ENCODE measurements at regions not wholly inside any gene's neighbourhood (a gene's known extent, or its start where the extent isn't known, plus 50 kb on each side); places are given as distances from the start of the nearest gene placed in this dataset.

DNA sequence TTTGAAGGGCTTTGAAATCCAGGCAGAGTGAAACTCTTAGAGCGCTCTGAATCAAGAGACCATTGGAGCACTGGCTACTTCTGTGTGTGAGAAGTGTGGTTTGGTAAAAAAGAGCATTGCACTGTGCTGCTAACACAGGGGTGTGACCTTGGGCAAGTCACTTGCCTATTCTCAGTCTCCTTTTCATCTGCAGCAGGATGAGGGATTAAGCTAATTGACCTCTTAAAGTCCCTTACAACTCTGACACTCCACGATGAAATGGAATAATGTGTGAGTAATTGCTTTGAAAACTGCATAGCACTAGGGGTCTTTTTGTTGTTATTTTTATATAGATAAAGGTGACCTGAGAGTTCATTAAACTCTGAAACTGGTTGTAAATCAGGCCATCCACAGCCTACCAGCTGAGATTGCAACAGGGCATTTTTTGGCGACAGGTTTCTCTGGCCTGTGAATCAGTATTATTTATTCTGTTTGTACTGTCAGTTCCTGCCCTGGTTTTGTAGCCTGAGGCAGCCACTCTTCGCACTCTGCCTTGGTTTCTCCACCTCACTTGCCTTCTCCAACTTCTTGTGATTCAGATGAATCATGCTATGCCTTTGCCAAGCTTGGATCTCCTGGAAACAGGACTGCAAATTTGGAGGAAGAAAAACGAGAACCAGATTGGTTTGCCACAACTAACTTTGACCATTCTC lies 159.9 kb upstream of the PARP11 start:
- ChIA-PET POLR2A (interaction anchor here (0.7 kb wide), 1 partner anchor 33 kb away, joined by 10 read pairs; no protein-coding TSS in a partner anchor), CTCF (interaction anchor here (1.2 to 9.2 kb wide), 2 partner anchors 149 to 733 kb away, joined by 3 to 156 read pairs; no protein-coding TSS in a partner anchor)
- Histone ChIP-seq H3K27me3 (ENCODE audit: control insufficient read depth, insufficient read depth, low read length) (peaks cover 10% of the 10 kb centered on the region), H3K9me3 (ENCODE audit: control insufficient read depth, insufficient read depth, low read length) (peaks cover 16% of the 10 kb centered on the region), H3K4me3 (ENCODE audit: low read depth, low read length) (no peak overlapping the region), H3K27ac (ENCODE audit: low read depth, low read length) (peak overlapping the region; percentile 11)
- no peak for DNase-seq (ENCODE audit: low read depth, low spot score)
- TF ChIP-seq, protein P1, sequence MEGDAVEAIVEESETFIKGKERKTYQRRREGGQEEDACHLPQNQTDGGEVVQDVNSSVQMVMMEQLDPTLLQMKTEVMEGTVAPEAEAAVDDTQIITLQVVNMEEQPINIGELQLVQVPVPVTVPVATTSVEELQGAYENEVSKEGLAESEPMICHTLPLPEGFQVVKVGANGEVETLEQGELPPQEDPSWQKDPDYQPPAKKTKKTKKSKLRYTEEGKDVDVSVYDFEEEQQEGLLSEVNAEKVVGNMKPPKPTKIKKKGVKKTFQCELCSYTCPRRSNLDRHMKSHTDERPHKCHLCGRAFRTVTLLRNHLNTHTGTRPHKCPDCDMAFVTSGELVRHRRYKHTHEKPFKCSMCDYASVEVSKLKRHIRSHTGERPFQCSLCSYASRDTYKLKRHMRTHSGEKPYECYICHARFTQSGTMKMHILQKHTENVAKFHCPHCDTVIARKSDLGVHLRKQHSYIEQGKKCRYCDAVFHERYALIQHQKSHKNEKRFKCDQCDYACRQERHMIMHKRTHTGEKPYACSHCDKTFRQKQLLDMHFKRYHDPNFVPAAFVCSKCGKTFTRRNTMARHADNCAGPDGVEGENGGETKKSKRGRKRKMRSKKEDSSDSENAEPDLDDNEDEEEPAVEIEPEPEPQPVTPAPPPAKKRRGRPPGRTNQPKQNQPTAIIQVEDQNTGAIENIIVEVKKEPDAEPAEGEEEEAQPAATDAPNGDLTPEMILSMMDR (IDR thresholded peaks at IDR 0.05; ENCODE audit: low read depth, low read length): no peak

DNA sequence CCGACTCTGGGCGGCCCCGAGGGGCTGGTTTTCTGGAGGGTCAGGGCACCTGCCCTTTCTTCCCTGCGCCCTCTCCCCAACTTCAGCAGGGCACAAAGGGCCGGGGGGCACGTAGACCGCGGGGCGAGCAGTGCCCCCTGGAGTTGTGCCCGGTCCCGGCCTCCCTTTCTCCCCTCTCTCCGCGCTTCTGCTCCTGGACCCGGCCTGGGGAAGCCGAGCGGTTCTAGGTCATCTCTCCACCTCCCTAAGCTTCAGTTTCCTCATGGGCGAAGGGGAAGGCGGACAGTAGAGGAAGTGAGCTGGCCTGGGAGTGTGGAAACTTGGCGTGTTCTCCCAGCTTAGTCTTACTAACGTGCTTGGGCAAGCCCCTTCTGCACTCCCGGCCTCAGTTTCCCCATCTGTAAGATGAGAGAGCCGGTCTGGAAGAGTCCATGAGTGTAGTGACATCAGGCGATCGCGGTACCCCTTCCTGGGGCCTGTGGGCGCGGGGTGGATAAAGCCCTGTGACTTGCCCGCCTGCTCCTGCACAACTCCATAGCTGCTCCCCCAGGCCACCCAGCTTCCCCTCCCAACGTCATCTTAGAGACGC lies 158.6 kb upstream of the PARP11 start:
- H3K27me3 ChIP-seq (ENCODE audit: control insufficient read depth, insufficient read depth, low read length): peaks cover 10% of the 10 kb centered on the region
- no peak for DNase-seq (ENCODE audit: low read depth, low spot score)

DNA sequence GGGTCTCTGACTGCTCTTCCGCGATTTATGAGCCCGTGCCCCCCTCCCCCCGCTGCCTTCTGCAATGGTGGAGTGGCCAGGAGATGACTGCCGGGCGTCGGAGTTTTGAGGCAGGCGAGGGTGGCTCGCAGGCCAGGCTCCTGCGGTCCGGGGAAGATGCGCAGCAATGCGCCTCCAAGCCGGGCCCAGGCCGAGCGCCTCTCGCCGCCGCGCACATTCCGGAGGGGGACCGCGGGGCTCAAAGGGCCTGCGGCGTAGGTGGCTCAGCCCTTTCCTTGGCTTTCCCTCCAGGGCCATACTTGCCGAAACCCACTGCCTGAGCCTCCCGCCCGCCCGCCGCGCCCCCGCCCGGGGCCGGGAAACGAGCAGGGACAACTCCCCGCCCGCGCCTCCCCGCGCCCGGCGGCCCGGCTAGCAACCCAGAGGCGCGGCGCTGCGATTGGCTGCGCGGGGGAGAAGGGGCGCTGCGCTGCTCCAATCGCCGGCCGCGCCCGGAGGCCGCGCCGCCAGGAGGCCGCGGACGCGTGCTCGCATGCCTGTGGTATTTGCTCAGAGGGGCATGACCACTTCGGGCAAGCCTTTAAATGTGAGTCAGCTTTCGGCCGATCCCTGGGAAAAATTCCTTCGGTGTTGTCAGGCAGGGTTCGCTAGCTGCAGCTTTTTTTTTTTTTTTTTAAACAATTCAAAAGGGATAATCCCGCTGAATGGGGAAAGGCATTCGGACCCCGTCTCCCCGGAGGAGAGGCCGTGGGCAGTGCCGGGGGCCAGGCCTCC lies 157.9 kb upstream of the PARP11 start:
- Histone ChIP-seq H3K27ac (ENCODE audit: low read depth, low read length) (peak overlapping the region; percentile 89), H3K4me3 (ENCODE audit: low read depth, low read length) (peak overlapping the region; percentile 48), H3K27me3 (ENCODE audit: control insufficient read depth, insufficient read depth, low read length) (peaks cover 9% of the 10 kb centered on the region), H3K9me3 (ENCODE audit: control insufficient read depth, insufficient read depth, low read length) (peaks cover 16% of the 10 kb centered on the region)
- DNase-seq (ENCODE audit: low read depth, low spot score): peak; percentile 96
- CTCF ChIA-PET: interaction anchor here (0.6 to 9.2 kb wide), 4 partner anchors 147 to 250 kb away, joined by 3 to 156 read pairs (median 15); no protein-coding TSS in a partner anchor
- POLR2A ChIA-PET: interaction anchor here (0.6 to 1.3 kb wide), 4 partner anchors 209 to 299 kb away, joined by 3 to 4 read pairs (median 3); no protein-coding TSS in a partner anchor
- TF ChIP-seq, protein P1 (IDR thresholded peaks at IDR 0.05; ENCODE audit: low read depth, low read length): no peak

More for the DNA sequence above, 158.6 kb upstream of the PARP11 start:
- ChIA-PET POLR2A (interaction anchor here (0.5 to 1.3 kb wide), 3 partner anchors 243 to 298 kb away, joined by 3 to 4 read pairs (median 3); no protein-coding TSS in a partner anchor), CTCF (interaction anchor here (3.8 to 9.2 kb wide), 2 partner anchors 147 to 245 kb away, joined by 25 to 156 read pairs; no protein-coding TSS in a partner anchor)
- no peak overlapping the region for H3K4me3 ChIP-seq (ENCODE audit: low read depth, low read length)
- TF ChIP-seq, protein P1 (IDR thresholded peaks at IDR 0.05; ENCODE audit: low read depth, low read length): no peak
- peak overlapping the region; percentile 70 for H3K27ac ChIP-seq (ENCODE audit: low read depth, low read length)
- peaks cover 16% of the 10 kb centered on the region for H3K9me3 ChIP-seq (ENCODE audit: control insufficient read depth, insufficient read depth, low read length)

DNA sequence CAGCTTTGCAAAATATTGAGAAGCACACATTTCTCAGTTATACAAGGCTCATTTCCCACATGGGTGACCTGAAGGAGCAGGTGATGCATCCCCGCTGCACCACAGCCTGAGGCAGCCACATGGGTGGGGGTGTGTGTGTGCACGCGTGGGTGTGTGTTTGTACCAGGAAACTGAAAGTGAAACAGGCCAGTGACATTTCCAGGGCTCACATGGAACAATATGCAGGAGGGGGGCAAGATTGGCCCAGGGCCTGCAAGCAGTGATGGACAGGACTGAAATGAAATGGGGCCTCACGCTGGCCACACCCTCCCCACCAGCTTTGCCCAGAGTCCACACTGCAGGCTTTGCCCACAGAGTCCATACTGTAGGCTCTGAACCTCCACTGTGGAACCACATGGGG lies 154.2 kb upstream of the PARP11 start:
- ChIA-PET POLR2A (no interaction called here), CTCF (interaction anchor here (0.9 to 2.4 kb wide), 2 partner anchors 11 to 80 kb away, joined by 4 to 8 read pairs; no protein-coding TSS in a partner anchor)
- peaks cover 5% of the 10 kb centered on the region for H3K27me3 ChIP-seq (ENCODE audit: control insufficient read depth, insufficient read depth, low read length)
- TF ChIP-seq, protein P1 (IDR thresholded peaks at IDR 0.05; ENCODE audit: low read depth, low read length): no peak
- no peak for DNase-seq (ENCODE audit: low read depth, low spot score)
- no peak overlapping the region for H3K27ac ChIP-seq (ENCODE audit: low read depth, low read length)
- no peak overlapping the region for H3K4me3 ChIP-seq (ENCODE audit: low read depth, low read length)
- H3K9me3 ChIP-seq (ENCODE audit: control insufficient read depth, insufficient read depth, low read length): peaks cover 16% of the 10 kb centered on the region

Data from AG04450 (cell line).